HUDEP-2 (cell line): ENCODE measurements at regions not wholly inside any gene's neighbourhood (a gene's known extent, or its start where the extent isn't known, plus 50 kb on each side); places are given as distances from the start of the nearest gene placed in this dataset.

Source experiments
- DNase-seq, 76 experiments: peaks; one replicate each; lab custom pipeline; 2025; ENCODE audit not compliant: unreplicated experiment in 76 of 76; lab: John Stamatoyannopoulos, UW

DNA sequence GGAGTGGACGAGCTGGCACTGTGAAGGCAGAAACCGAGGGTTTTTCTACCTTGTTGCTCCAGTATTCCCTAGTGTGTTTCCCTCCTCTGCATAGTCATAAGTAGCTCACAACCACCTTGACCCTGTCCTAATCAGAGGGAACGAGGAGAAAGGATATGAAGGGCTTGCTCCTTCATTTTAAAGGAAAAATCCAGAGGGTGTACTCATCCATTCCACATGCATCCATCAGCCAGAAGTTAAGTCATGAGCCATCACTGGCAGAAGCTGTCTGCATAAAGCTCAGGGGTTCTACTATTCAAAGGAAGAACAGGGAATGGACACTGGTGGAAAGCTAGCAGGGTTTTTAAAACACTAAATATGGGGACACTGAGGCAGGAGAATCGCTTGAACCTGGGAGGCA, 84.3 kb upstream of the FOXN3 start:
- no peak for DNase-seq

DNA sequence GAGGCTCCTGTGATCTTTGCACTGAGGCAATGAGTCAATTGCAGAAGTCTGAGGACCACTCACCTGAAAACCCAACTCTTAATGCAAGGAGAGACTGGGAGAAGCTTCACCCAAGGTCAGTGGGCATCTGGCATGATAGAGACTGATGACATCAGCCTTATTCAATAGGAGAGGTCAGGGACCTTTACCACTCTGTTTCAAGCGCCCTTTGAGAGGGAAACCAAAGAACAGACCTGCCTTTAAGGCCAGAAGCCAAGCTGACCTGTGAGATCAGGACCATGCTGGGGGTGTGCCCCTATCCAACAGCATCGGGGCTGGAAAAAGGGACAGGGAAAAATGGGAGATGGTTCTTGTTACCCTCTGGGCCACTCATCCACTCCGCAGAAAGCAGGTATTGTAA, 83.3 kb upstream of the FOXN3 start:
- no peak for DNase-seq

DNA sequence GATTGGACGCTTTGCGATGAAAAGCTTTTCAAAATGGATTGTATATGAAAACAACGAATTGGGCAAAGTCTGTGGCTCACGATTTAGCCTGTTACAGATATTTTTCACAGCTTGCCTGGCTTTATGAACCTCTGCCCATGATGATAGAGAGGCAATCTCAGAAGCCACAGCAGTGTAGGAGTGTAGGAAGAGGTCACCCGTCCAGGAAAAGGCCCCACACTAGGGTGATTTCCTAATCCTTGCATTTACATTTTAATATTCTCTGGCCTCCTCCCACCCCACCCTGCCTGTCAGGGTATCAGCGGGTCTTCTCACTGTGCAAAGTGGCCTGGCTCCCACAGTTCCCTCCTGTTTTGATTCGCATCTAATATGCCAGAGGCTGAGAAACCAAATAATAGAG, 81.8 kb upstream of the FOXN3 start:
- no peak for DNase-seq

DNA sequence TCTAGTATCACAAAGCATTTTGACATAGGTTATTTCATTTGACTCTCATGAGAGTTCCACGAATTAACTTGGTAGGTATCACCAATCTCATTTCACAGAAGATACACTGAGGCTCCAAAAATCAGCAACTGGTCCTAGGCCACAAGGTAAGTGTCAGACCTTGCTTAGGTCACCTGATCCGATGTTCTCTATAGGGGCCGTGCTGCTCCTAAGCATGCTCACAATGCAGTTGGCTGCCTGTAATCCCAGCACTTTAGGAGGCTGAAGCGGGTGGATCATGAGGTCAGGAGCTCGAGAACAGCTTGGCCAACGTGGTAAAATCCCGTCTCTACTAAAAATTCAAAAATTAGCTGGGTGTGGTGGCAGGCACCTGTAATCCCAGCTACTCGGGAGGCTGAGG, 78.7 kb upstream of the FOXN3 start:
- DNase-seq = no peak

DNA sequence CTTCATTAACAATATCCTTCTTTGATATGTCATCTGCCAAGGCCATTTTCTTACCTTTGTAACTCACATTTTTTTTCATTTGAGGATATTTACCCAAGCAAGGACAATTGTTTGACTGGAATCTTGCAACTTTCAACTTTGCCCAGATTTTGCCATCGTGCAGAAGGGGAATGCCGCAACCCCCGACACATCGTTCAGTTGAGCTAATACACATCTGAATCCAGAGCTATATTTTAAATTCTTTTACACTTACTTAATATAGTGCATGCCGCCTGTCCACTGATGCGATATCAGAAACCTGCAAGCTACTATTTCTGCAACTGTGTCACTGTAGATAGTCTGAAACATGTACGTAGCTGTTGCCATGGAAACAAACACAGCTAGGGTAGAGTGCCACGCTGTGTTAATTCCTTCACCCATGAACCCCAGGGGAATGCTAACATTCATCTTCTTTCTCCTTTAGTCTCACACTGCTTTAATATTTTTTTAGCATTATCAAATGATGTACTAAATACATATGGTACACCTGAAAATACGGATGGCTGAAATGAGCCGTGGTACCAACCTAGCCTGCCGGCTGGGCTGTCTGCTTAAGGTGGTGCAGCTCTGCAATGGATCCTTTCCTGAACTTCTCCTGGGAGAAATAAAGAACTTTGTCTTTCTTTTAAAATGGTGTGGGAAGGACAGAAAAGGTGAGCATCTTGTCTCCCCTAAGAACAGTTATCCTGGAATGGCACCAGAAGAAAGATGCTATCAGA, 77.0 kb upstream of the FOXN3 start:
- no peak for DNase-seq

- DNase-seq = no peak
These were observed 76.4 kb upstream of the FOXN3 start for GRCh38 chr14:89493406-89493805.

DNA sequence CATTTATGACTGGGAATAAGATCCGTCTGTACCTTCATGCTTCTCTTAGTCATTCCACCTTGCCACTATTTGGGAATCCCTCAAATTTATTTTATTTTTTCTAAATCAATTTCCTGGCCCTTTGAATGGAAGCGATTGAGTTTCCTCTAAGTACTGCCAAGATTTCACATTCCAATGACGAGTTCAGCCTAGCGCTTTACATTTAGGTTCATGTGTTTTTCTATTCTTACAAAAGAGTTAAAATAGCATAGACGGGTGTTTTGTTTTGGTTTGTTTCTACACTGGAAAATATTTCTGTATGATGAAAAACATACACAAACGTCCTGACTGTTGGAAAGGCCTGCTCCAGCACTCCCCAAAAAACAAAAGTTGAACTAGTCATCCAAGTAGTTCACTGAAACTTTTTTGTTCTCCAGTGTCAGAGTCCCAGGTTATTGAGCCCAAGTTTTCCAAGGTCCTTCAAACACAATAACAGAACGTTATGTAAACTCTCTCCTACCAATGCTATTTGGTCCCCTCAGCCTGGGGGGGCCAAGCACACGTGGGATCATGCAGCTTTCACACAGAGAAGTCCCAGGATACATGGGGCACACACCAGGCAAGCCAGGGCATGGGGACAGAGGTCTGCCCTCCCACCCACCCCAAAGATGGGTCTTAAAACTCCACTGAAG, 74.8 kb upstream of the FOXN3 start:
- DNase-seq = no peak

- no peak for DNase-seq
These were observed 73.4 kb upstream of the FOXN3 start for GRCh38 chr14:89490466-89490865.

DNA sequence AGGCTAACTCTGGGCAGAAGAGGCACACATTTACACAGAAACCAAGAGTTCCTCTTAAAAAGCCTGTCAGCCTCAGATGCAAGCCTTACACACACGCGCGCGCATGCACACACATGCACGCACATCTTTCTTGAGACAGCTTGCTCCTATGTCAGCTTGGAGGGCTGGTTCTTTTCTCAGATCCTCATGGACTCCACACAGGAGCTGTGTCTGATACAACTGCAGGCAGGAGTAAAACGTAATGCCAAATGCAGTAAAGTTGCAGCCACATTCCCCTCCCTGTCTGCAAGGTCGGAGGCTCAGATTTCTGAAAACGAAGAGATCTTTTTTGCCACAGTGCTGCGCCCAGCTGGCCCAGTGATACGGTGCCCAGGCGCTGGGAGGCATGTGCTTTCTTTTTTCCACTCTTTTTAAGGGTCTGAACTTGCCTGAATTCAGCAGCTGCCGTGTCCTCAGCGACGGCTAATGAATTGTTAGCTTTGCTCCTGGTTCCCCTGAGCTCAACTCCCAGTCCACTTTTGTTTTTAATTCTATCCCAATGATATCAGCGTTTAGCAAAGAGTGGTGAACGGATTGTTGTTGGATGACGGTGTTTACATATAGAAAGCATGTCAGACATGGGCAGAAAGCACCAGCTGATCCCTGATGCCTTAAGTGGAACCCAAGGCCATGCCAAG, 72.9 kb upstream of the FOXN3 start:
- no peak for DNase-seq

- DNase-seq = no peak
These were observed 69.9 kb upstream of the FOXN3 start for GRCh38 chr14:89486961-89487360.

DNA sequence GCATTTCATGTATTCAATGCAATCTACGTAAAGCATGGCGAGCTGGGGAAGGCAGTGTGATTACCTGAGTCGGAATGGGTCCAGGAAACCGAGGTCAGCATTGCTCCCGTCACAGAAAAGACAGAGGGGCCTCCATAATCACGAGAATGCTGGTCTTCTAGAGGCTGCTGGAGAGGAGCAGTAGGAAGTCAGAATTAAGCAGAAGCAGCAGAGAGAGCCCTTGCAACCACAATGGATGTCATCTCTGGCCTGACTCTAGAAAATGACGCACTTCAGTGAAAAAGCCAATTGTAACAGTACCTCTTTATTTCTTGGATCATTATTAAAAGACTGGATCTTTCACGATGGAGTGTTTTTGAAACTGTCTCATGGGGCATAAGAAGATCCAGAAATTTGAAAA, 69.5 kb upstream of the FOXN3 start:
- DNase-seq = no peak

DNA sequence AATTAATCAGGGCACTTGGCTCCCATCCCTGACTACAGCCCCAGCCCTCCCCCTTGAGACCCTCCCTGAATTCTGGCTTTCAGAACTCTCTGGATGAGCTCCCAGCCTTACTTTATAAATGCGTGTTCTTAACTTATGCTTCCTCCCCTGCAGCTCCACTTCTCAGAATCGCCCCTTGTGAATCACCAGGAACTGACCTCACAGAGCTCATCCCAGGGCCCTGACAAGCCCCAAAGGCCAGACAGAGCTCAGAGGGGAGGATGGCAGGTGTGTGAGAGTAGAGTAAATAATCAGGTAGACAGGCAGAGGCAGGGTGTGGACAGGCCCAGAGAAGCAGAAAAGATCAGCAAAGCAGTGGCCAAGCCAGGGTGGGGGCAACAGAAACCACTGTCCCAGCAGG, 68.2 kb upstream of the FOXN3 start:
- no peak for DNase-seq

- no peak for DNase-seq
These were observed 67.2 kb upstream of the FOXN3 start for GRCh38 chr14:89484051-89484844.

DNA sequence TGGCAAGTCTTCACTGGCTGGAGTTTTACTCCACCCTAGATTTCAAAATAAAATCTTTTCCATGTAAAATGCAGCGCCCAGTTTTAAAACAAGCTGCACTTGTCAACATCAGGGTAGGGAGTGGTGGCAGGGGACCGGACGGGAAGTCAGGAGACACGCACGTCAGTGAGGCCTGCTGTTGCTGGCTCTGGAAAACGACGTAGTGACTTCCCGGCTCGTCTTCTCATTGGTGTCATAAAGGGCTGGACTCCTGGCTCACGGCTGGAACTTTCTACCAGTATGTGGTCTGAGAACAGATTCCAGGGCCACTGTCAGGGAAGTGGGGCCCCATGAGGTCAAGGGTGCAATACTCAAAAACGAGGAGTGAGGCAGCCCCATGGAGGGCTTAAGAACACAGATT, 64.2 kb upstream of the FOXN3 start:
- DNase-seq = no peak

GRCh38 chr14:89480278-89480677, 63.2 kb upstream of the FOXN3 start:
- DNase-seq = no peak

- no peak for DNase-seq
These were observed 62.8 kb upstream of the FOXN3 start for GRCh38 chr14:89479802-89480201.

GRCh38 chr14:89477391-89477790, 60.4 kb upstream of the FOXN3 start:
- no peak for DNase-seq

GRCh38 chr14:89476354-89476896, 59.4 kb upstream of the FOXN3 start:
- DNase-seq = no peak

- no peak for DNase-seq
These were observed 57.4 kb upstream of the FOXN3 start for GRCh38 chr14:89474464-89474863.

GRCh38 chr14:89473989-89474388, 57.0 kb upstream of the FOXN3 start:
- no peak for DNase-seq

DNA sequence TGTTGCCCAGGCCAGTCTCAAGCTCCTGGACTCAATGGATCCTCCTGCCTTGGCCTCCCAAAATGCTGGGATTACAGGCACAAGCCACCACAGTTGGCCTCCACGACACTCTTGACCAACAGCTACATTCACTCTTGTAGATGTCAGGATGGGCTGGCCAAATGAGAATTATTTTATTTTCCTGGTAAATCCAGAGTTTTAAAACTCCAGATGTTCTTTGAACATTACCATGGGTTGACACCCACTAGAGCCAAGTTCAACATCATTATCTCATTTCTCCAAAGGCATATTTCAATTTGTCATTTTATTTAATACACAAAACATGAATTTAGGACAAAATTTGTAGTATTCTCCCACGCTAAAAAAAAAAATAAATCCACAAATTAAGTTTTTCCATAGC, 56.5 kb upstream of the FOXN3 start:
- DNase-seq = no peak
